GM03348 (cell line): ENCODE measurements at regions not wholly inside any gene's neighbourhood (a gene's known extent, or its start where the extent isn't known, plus 50 kb on each side); places are given as distances from the start of the nearest gene placed in this dataset.

ENCODE experiments used
- DNase-seq: peaks from one replicate; pipeline ENCODE4 v3.0.0; 2012; ENCODE audit warnings: low spot score

- peak; percentile 78 for DNase-seq
Observed at GRCh38 chr6:4008324-4009047, 70.5 kb downstream of the FAM217A start.

- DNase-seq = no peak
Observed at GRCh38 chr6:4009486-4009885, 69.5 kb downstream of the FAM217A start.

DNA sequence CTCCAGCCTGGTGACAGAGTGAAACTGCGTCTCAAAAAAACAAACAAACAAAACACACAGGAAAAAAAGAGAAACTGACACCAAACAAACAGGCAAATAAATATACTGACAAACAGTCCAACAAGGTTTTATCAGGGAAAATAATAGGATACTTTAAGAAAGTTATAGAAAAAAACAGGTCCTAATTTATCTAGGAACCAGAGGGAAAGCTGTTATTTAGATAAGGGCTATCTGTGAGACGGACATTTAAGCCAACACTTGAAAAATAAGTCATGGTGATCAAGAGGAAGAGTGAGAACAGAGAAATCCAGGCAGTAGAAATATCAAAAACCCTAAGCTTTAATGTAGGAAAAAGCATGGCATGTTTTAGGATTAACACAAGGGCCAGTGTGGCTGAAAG lies 68.9 kb downstream of the FAM217A start:
- DNase-seq = no peak

DNA sequence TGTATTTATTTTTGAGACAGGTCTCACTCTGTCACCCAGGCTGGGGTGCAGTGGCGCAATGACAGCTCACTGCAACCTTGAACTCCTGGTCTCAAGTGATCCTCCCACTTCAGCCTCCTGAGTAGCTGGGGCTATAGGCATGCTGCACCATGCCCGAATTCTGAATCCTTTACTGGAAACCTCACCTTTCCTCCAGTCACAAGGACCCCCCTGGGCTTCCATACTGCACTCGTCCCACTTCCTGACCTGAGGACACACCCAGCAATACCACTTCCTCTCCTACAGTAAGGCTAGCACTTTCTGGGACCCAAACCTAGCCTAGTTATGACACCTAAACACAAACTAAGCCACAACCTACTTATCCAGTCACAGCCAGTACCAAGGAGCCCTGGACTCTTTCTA lies 68.2 kb downstream of the FAM217A start:
- no peak for DNase-seq

GRCh38 chr6:4012826-4013225 lies 66.1 kb downstream of the FAM217A start:
- DNase-seq = no peak

GRCh38 chr6:4017058-4017739 lies 61.7 kb downstream of the FAM217A start:
- DNase-seq = no peak

- DNase-seq = peak; percentile 27
Observed at GRCh38 chr6:4017834-4018170, 61.1 kb downstream of the FAM217A start.

- DNase-seq = peak; percentile 97
Observed at GRCh38 chr6:4018171-4018923, 60.6 kb downstream of the FAM217A start.
